Lung (tissue), 11 donors: ENCODE measurements at regions not wholly inside any gene's neighbourhood (a gene's known extent, or its start where the extent isn't known, plus 50 kb on each side); places are given as distances from the start of the nearest gene placed in this dataset.

Source experiments
- ATAC-seq: fragments of 200-7000 bp; cut with Tn5 transposase; one replicate; pipeline ENCODE4 v1.9.1; 2020; ENCODE audit warnings: moderate number of reproducible peaks; ENCODE audit not compliant: insufficient read depth, low FRiP score
- DNase-seq, 3 donors: peaks; one replicate each; pipeline ENCODE4 v3.0.0-alpha.2; 2013 to 2017
- H3K27ac ChIP-seq, 2 donors: one replicate each; pipeline ENCODE4 v1.5.1; 2013; ENCODE audit warnings: mild to moderate bottlenecking in 2 of 2, moderate library complexity in 2 of 2, control low read depth in 1 of 2, inconsistent platforms in 1 of 2, low read depth in 1 of 2, low read length in 1 of 2
- H3K27me3 ChIP-seq, 3 donors: one replicate each; pipeline ENCODE4 v1.5.1; 2013; ENCODE audit warnings: low read length in 2 of 3; ENCODE audit not compliant: control insufficient read depth in 3 of 3, insufficient read depth in 3 of 3
- H3K36me3 ChIP-seq, 4 donors: one replicate each; pipeline ENCODE4 v1.5.1; 2013; ENCODE audit warnings: low read length in 4 of 4, mild to moderate bottlenecking in 1 of 4, moderate library complexity in 1 of 4; ENCODE audit not compliant: control insufficient read depth in 4 of 4, insufficient read depth in 4 of 4
- H3K4me1 ChIP-seq, 5 donors: one replicate each; pipeline ENCODE4 v1.5.1; 2013; ENCODE audit warnings: low read length in 5 of 5, mild to moderate bottlenecking in 2 of 5, moderate library complexity in 1 of 5; ENCODE audit not compliant: control insufficient read depth in 5 of 5, insufficient read depth in 5 of 5
- H3K4me3 ChIP-seq: one replicate; pipeline ENCODE4 v1.5.1; 2013; ENCODE audit warnings: mild to moderate bottlenecking, control low read depth, moderate library complexity
- H3K9ac ChIP-seq, 2 donors: one replicate each; pipeline ENCODE4 v1.5.1; 2013; ENCODE audit warnings: low read length in 2 of 2, control low read depth in 1 of 2; ENCODE audit not compliant: insufficient read depth in 1 of 2
- H3K9me3 ChIP-seq, 4 donors: one replicate each; pipeline ENCODE4 v1.5.1; 2013; ENCODE audit warnings: low read length in 3 of 4, mild to moderate bottlenecking in 1 of 4, moderate library complexity in 1 of 4; ENCODE audit not compliant: control insufficient read depth in 4 of 4, insufficient read depth in 3 of 4
- CTCF ChIP-seq: IDR thresholded peaks from 2 replicates; pipeline ENCODE4 v1.5.1; 2012; ENCODE audit warnings: mild to moderate bottlenecking; ENCODE audit errors: control extremely low read depth, extremely low read depth
- WGBS, 2 donors: extraction: QIAGEN DNeasy Blood & Tissue Kit; methylation state at CpG; one replicate each; pipeline ENCODE4 v1.1.7; 2013; 5-methylcytosine and 5-hydroxymethylcytosine counted together
- donor health status: control.
- donor health status: control.
- donor health status: Bipolar disorder and iron deficiency.
- donor health status: healthy.
- donor health status: DM: yes; HTN: yes; CAD: no.

- no peak overlapping the region for H3K9ac ChIP-seq
- no peak overlapping the region for H3K27ac ChIP-seq
- H3K4me3 ChIP-seq, result no peak overlapping the region
- H3K36me3 ChIP-seq, result no peaks in the 10 kb centered on the region
- no peaks in the 10 kb centered on the region for H3K4me1 ChIP-seq
- no peaks in the 10 kb centered on the region for H3K27me3 ChIP-seq
- H3K9me3 ChIP-seq, result peaks cover 0 to 9% (median 2%) of the 10 kb centered on the region in 4 donors
- TF ChIP-seq CTCF, result no peak
- no peak for ATAC-seq
- no peak for DNase-seq
These were observed 160.6 kb upstream of the HSF2 start for GRCh38 chr6:122238861-122239260.

GRCh38 chr6:122246906-122247658, 152.4 kb upstream of the HSF2 start:
- Histone ChIP-seq H3K9me3 (peaks cover 0 to 10% (median 8%) of the 10 kb centered on the region in 4 donors), H3K4me3 (no peak overlapping the region), H3K27me3 (no peaks in the 10 kb centered on the region), H3K9ac (no peak overlapping the region), H3K27ac (no peak overlapping the region), H3K36me3 (no peaks in the 10 kb centered on the region), H3K4me1 (no peaks in the 10 kb centered on the region)
- ATAC-seq (no peak), DNase-seq (no peak)
- 84 to 88% methylated on average over 5 of the region's 5 CpGs for WGBS, 2 donors
- TF ChIP-seq CTCF, result no peak

- DNase-seq (no peak), ATAC-seq (no peak)
- H3K4me3 ChIP-seq, result no peak overlapping the region
- peaks cover 0 to 9% (median 3%) of the 10 kb centered on the region in 4 donors for H3K9me3 ChIP-seq
- TF ChIP-seq CTCF, result no peak
- no peaks in the 10 kb centered on the region for H3K4me1 ChIP-seq
- WGBS, 2 donors, result 88% methylated on average over 7 of the region's 7 CpGs
- no peak overlapping the region for H3K27ac ChIP-seq
- no peaks in the 10 kb centered on the region for H3K36me3 ChIP-seq
- no peak overlapping the region for H3K9ac ChIP-seq
- H3K27me3 ChIP-seq, result no peaks in the 10 kb centered on the region
These were observed 151.3 kb upstream of the HSF2 start for GRCh38 chr6:122248001-122248669.
